ENCODE measurements at regions not wholly inside any gene's neighbourhood (a gene's known extent, or its start where the extent isn't known, plus 50 kb on each side); places are given as distances from the start of the nearest gene placed in this dataset.

DNA sequence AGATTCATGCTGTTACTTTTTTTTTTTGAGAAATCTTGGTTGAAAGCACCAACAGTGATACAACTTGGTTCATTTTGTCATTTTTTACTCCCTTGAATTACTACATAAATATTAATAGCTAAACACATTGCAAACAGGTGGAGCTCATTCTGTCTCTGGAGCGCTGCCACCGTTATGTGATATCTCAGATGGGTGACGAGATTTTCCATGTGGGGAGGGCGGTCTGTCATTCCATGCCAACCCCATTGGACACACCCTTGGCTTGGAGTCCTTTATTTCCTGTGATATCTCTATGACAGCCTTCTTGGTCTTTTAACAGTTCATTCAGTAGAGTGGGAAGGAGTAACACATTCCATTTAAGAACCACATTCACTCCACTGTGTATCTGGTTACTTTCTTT lies 794.8 kb downstream of the SATB2 start:
- Histone ChIP-seq H3K27ac (no peak overlapping the region), H3K9me3 (no peaks in the 10 kb centered on the region), H3K4me1 (no peaks in the 10 kb centered on the region), H3K27me3 (no peaks in the 10 kb centered on the region), H3K4me3 (replicated peaks in 1 of 3) (no peak overlapping the region), H3K36me3 (no peaks in the 10 kb centered on the region)
- intact Hi-C loops (cut with DNase I): no loop called here
- WGBS, 2 donors: 80 to 82% methylated on average over 4 of the region's 4 CpGs
- no peak for TF ChIP-seq POLR2A (IDR thresholded peaks at IDR 0.05)
- TF ChIP-seq, protein P1, sequence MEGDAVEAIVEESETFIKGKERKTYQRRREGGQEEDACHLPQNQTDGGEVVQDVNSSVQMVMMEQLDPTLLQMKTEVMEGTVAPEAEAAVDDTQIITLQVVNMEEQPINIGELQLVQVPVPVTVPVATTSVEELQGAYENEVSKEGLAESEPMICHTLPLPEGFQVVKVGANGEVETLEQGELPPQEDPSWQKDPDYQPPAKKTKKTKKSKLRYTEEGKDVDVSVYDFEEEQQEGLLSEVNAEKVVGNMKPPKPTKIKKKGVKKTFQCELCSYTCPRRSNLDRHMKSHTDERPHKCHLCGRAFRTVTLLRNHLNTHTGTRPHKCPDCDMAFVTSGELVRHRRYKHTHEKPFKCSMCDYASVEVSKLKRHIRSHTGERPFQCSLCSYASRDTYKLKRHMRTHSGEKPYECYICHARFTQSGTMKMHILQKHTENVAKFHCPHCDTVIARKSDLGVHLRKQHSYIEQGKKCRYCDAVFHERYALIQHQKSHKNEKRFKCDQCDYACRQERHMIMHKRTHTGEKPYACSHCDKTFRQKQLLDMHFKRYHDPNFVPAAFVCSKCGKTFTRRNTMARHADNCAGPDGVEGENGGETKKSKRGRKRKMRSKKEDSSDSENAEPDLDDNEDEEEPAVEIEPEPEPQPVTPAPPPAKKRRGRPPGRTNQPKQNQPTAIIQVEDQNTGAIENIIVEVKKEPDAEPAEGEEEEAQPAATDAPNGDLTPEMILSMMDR (IDR thresholded peaks at IDR 0.05): no peak
- DNase-seq: no peak

DNA sequence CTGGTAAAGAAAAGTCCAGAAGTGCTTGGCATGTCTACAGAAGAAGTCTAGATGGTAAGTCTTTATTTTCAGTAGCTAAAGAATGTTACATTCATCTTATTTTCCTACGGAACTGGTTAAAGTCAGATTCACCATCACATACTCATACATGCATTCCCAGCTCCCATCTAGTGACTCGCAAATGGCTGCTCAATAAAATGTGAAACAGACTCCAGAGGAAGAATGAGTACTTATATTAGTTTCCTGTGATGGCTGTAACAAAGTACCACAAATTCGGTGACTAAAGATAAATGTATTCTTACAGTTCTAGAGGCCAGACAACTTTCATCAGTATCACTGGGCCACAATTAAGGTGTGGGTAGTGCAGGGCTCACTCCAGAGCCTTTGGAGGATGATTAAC lies 797.2 kb downstream of the SATB2 start:
- WGBS, 2 donors: 85 to 90% methylated on average over 3 of the region's 3 CpGs

DNA sequence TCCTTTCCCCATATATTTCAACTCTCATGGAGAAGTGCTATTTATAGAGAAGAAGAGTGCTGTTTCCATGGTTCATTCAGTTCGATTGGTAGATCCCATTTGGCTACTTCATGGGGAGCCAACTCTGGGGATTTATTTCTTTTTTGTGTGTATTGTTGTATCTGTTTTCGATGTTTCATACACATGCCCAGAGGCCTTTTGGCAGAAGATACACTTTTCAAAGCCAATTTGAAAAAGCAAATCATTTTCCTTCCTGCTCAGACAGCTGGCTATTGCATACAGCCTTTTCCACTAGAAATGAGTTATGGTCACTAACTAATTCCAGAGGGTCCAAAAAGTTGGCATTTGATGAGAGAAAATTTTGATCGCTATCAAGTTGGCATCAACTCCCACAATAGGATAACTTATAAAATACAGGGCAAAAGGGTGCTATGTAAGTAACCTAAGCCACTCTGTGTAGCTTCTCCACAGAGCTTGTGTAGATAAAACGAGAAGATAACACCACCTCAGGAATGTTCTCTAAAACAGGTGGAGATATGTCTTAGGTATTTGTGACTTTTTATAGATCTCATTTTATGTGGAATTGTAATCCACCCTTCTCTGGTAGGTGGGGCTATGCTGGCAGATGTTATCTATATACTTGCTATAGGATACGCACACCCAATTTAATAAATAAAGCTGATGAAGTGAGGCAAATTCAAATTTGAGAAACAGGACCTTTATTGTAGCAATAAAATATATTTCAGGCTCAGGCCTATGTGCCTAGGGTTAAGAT lies 798.5 kb downstream of the SATB2 start:
- Histone ChIP-seq H3K27ac (no peak overlapping the region), H3K4me3 (replicated peaks in 1 of 3) (no peak overlapping the region), H3K27me3 (no peaks in the 10 kb centered on the region), H3K9me3 (no peaks in the 10 kb centered on the region), H3K4me1 (no peaks in the 10 kb centered on the region), H3K36me3 (no peaks in the 10 kb centered on the region)
- TF ChIP-seq POLR2A (IDR thresholded peaks at IDR 0.05): no peak
- TF ChIP-seq, protein P1 (IDR thresholded peaks at IDR 0.05): no peak
- whole genome bisulfite sequencing, 2 donors: 80 to 82% methylated on average over 5 of the region's 5 CpGs
- no peak for DNase-seq
- intact Hi-C loops (cut with DNase I): no loop called here

More for the DNA sequence above, 797.2 kb downstream of the SATB2 start:
- Histone ChIP-seq H3K27me3 (no peaks in the 10 kb centered on the region), H3K36me3 (no peaks in the 10 kb centered on the region), H3K4me1 (no peaks in the 10 kb centered on the region), H3K4me3 (replicated peaks in 1 of 3) (no peak overlapping the region), H3K9me3 (no peaks in the 10 kb centered on the region), H3K27ac (no peak overlapping the region)
- no peak for DNase-seq
- intact Hi-C loops (cut with DNase I): no loop called here
- TF ChIP-seq, protein P1 (IDR thresholded peaks at IDR 0.05): no peak
- no peak for TF ChIP-seq POLR2A (IDR thresholded peaks at IDR 0.05)

DNA sequence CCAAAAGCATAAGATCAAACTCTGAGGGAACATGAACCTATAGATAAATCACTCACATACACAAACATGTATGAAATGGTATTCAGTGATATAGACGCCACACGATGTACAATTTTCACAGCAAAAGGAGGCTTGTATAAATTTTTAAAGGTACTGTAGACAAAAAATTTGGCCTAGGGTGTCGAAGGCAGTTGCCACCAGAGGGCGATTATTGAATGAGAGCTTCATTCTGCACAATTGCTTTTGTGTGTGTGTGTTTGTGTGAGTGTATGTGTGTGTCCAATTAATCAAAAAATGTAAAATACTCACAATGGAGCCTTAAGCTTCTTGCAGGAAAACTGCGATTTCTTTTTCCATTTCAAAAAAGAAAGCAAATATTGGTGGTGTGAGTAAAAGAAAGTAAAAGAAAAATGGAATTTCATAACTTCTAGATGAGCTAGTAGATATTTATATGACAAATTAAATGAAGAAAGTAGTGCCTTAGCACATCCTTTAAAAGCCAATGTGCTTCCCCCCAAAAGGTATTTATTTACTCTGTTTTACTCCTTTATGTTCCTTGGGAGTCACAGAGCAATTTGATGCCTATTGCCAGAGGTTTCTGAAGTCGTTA lies 800.1 kb downstream of the SATB2 start:
- DNase-seq: no peak
- intact Hi-C loops (cut with DNase I): no loop called here

More for the DNA sequence above, 800.1 kb downstream of the SATB2 start:
- no peaks in the 10 kb centered on the region for H3K27me3 ChIP-seq
- WGBS, 2 donors: 40 to 43% methylated on average over 6 of the region's 6 CpGs
- H3K27ac ChIP-seq: no peak overlapping the region
- TF ChIP-seq, protein P1 (IDR thresholded peaks at IDR 0.05): peak in 1 of 6 experiments; percentile 18
- no peak for TF ChIP-seq POLR2A (IDR thresholded peaks at IDR 0.05)
- H3K36me3 ChIP-seq: no peaks in the 10 kb centered on the region
- H3K4me1 ChIP-seq: no peaks in the 10 kb centered on the region
- no peak overlapping the region for H3K4me3 ChIP-seq (replicated peaks in 1 of 3)
- no peaks in the 10 kb centered on the region for H3K9me3 ChIP-seq

Data from thyroid gland (tissue), 4 donors.